Stimulated activated CD8-positive, alpha-beta memory T cell treated with anti-CD3 and anti-CD28 coated beads, Interleukin-7, amount 100 ng/mL, for 1 hour (primary cell): ENCODE measurements at regions not wholly inside any gene's neighbourhood (a gene's known extent, or its start where the extent isn't known, plus 50 kb on each side); places are given as distances from the start of the nearest gene placed in this dataset.
"Not testable (repeated sequence)": the region's sequence is repeated elsewhere in the genome, so short reads cannot be mapped to it uniquely, and the experiment has no call there.

ENCODE experiments used
- DNase-seq, 2 donors: peaks; one replicate each; pipeline ENCODE4 v3.0.0-alpha.2; 2020; ENCODE audit warnings: low read depth in 2 of 2

- no peak for DNase-seq
Measured at GRCh38 chr12:107586256-107586970, 99.2 kb upstream of the PWP1 start.

DNA sequence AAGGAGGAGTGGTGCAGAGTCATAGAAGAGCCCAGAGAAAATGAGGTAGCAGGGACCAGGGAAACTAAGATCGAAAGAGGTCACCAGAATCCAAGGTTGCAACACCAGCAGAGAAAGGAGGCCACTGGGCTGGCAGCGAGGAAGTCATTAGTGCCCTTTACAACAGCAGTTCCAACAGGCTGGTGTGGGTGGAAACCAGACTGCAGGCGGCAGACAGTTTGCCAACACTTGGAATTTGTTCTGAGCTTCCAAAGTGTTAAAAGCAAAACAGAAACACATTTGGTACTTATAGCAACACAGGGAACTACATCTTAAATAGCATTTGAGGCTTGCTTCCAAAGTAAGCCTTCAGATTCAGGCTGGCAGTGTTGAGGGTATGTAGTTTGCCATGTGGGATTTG lies 95.2 kb upstream of the PWP1 start:
- no peak for DNase-seq

DNA sequence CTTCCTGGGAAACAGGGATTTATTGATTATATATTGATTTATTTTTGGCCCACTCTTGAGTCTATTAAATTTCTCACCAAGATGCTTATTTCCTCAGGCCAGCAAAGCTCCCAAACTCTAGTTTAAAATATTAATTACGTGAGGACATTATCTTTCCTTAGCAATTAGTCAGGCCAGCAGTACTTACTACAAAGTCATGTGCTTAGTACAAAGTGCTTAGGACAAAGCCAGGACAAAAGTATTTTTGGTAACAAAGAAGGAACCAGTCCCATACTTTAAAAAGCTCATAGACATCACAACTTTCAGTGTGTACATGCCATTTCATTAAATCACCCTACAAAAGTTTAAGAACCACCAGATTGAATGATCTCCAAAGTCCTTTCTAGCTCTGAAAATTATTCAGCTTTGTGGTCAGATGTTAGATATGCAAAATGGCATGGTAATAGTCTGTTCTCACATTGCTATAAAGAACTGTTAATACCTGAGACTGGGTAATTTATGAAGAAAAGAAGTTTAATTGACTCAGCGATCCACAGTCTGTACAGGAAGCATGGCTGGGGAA lies 94.7 kb upstream of the PWP1 start:
- DNase-seq = no peak

DNA sequence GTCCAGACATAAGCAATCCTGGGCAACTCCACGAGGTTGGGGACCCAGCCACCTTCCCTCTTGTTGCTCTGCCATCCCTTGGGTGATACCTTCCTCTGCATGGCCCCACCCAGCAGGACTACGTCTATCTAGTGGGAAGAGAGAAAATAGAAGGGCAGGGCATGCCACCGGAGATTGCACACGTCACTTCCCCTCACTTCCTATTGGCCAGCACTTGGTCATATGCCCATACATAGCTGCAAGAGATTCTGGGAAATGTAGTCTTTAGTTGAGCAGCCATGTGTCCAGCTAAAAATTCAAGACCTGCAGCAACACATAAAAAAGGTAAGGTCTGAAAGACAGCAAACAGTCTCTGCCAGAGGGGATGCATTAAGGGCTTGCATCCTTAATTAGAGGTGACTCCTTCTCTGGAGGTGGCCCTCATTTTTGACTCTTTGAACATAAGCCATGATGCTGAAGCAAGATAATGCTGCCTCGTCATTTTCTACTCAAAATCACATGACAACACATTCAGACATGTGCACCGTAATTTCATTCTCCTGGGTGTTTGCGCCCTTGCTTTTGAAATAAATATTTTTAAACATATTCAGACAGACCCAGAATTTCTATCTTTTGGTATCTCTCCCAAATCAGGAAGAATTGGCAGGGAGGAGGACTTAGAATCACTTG lies 91.8 kb upstream of the PWP1 start:
- DNase-seq = no peak

DNA sequence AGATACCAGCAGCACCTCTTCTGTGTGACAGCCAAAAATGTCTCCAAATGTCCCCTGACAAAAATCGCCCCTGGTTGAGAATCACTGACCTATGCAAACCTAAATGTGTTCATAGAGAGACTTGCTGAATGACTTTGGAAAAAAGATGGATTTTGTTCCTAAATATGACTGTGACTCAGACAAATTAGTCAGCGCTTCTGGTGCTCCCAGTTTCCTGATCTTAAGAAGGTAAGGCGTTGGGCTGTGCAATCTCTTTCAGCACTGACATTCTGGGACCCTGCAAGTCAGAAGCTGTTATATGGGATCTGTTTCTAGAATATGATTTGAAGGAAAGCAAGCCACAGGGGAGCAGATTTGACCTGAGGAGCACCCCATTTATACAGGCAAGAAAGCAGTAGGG lies 90.6 kb upstream of the PWP1 start:
- DNase-seq = no peak

- no peak for DNase-seq
Measured at GRCh38 chr12:107597695-107598410, 87.7 kb upstream of the PWP1 start.

DNA sequence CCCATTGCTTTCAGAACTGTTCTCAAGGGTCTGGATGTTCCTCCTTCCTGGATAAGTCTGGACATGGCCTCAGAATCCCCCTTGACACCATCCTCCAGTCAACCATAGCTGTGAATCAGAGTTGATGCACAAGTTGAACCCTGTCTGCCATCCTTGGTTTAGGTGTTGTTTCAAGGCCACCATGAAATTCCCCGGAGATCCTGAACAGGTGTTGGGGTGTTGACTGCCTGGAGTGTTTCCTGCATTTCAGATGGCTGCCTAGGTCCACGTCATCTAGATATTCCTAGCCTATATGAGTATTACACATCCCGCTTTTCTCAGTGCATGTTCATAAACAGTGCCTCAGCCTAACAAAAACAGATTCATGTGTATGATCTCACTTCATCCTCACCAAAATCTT lies 86.7 kb upstream of the PWP1 start:
- DNase-seq = no peak

DNA sequence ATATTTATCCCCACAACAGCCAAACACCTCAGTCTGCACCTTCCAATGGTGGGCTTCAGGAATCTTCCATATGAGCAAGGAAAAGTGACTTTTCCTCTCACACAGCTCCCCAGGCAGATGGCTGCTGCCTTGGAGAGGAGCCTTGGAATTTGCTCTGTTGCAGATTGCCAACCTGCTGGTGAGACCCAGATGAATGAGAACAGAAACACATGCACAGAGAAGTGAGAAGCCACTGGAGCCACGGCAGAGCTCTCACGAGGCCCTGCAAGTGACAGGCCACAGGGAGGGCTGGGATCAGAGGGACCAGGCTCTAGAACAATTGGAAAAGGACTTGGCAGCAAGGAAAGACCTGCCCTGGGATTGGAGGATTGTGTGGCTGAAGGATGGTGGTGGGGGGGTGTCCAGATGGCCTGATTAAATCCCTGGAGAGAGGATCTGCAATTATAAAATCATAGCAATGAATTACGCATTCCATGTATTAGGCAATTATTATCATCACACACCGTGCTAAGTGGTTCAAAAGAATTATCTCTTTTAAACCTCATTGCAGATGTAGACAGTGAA lies 84.9 kb upstream of the PWP1 start:
- DNase-seq = no peak

GRCh38 chr12:107602446-107602845 lies 83.2 kb upstream of the PWP1 start:
- DNase-seq = no peak

DNA sequence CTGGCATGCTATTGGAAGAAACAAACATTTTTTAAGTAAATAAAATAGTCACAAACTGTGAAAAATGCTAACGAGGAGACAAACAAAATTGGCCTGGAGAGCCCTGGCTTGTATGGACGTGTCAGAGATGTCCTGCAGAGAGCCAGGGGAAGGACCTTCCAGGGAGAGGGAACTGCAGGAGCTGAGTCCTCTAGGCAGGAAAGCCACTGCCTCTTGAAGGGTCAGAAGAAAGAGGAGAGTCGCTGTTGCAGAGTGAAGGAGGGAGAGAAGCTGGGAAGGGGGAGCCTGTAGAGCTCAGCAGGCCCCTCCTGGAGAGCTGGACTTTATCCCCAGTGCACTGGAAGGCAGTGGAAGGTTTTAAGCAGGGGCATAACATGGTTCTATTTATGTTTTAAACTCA lies 80.3 kb upstream of the PWP1 start:
- DNase-seq = no peak

GRCh38 chr12:107607464-107608392 lies 77.9 kb upstream of the PWP1 start:
- peak; percentile 59 to 63 for DNase-seq

GRCh38 chr12:107608779-107609178 lies 76.8 kb upstream of the PWP1 start:
- DNase-seq = not testable (repeated sequence)

- DNase-seq = no peak
Measured at GRCh38 chr12:107610021-107610859, 75.4 kb upstream of the PWP1 start.

- no peak for DNase-seq
Measured at GRCh38 chr12:107612508-107612907, 73.1 kb upstream of the PWP1 start.

DNA sequence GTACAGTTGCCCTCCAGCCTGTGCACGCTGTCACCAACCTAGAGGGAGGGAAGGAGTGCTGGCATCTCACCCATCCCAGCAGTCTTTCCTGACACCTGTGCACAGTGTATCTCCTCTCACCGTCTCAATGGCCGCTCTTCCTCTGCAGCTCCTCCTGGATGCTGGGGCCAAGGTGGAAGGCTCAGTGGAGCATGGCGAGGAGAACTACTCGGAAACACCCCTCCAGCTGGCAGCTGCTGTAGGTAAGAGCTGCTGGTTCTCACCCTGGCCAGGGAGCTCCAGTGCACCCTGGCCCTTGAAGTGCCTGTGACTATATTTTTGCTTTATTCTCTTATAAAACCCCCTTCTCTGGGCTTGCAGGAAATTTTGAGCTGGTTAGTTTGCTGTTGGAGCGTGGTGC lies 68.7 kb upstream of the PWP1 start:
- no peak for DNase-seq

- DNase-seq = no peak
Measured at GRCh38 chr12:107618106-107618505, 67.5 kb upstream of the PWP1 start.

DNA sequence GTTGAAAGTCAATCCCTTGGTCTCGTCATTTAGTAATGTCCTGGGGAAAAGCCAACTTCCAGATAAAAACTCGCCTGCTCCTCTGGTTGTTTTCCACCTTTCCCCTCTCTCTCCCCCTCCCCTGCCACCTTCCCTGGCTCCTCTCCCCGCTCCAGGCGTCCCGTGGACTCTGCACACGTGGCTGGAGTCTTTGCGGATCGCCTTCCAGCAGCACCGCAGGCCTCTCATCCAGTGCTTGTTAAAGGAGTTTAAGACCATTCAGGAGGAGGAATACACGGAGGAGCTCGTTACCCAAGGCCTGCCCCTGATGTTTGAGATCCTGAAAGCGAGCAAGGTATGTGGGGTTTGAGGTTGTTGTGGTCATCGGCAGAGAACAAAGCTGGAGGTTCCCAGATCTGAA lies 65.8 kb upstream of the PWP1 start:
- no peak for DNase-seq

DNA sequence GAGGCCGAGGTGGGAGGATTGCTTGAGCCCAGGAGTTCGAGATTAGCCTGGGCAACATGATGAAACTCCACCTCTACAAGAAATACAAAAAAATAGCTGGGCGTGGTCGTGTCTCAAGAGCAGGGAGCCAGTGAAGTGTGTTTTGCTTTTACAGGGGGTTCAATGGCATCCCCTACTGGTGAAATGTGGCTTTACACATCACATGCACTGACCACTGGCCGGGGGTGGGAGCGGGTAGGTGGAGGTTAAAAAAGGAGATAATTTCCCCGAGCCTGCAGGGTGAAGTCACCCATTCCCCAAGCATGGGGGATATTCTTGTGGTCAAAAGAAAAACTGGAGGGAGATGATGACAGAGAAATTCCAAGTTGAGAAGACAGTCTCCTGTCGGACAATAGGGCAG lies 63.6 kb upstream of the PWP1 start:
- no peak for DNase-seq

GRCh38 chr12:107624493-107624892 lies 61.1 kb upstream of the PWP1 start:
- DNase-seq = no peak

DNA sequence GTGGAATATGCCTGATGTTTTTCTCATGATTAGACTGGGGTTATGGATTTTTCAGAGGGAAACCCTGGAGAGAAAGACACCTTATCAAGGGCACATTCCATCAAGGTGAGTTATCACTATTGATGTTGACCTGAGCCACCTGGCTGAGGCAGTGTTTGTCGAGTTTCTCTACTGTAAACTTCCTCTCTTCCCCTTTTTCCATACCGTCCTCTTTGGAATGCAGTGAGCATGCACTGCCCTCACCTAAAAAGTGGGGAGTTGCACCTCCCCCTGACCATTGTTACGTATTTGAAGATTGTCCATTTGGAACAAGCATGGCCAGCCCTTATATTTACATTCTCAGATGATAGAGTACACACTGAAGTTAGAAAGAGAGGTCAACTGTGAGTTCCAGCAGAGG lies 53.9 kb upstream of the PWP1 start:
- DNase-seq = no peak
